K562 (cell line): ENCODE measurements at regions not wholly inside any gene's neighbourhood (a gene's known extent, or its start where the extent isn't known, plus 50 kb on each side); places are given as distances from the start of the nearest gene placed in this dataset.

ENCODE experiments used
- ATAC-seq: fragments of 200-7000 bp; cut with Tn5 transposase; 3 replicates; pipeline ENCODE4 v1.9.1; 2020; ENCODE audit warnings: moderate library complexity
- BruUV-seq: library from RNA; stranded (reverse); fragments of 400-500 nt; replicated peaks from 2 replicates; lab custom pipeline; 2021; lab: Mats Ljungman, UMichigan
- CTCF ChIA-PET: fragments of 300-600 bp; formaldehyde crosslinking; extraction: SDS; loops from one replicate; lab custom pipeline; 2021; ENCODE audit warnings: low intra/inter-chr PET ratio; lab: Yijun Ruan, JAX
- POLR2A ChIA-PET: fragments of 300-600, 350-650 bp; sonication (Branson Sonifier 250); formaldehyde crosslinking; extraction: SDS; loops from one replicate; lab custom pipeline; 2021; ENCODE audit warnings: antibody characterized with exemption, inconsistent platforms; lab: Yijun Ruan, JAX
- DNase-seq, 4 experiments: peaks; one replicate each; pipeline versions ENCODE4 v3.0.0 to v3.0.0-alpha.2; 2011 to 2018; ENCODE audit warnings: low spot score in 3 of 4, mixed read lengths in 3 of 4; ENCODE audit errors: extremely low read depth in 1 of 4
- FAIRE-seq: peaks from 2 replicates; lab custom pipeline; 2011; peaks lifted over from hg19 to GRCh38; lab: Jason Lieb, UNC
- H2AFZ ChIP-seq: 2 replicates; pipeline ENCODE4 v1.6.0; 2011; ENCODE audit warnings: low read depth, low read length, control low read depth, inconsistent platforms
- H3K27ac ChIP-seq: fragments of 200-600 bp; 3 replicates; pipeline ENCODE4 v1.8.0; 2011; ENCODE audit warnings: low read depth, mild to moderate bottlenecking, control low read depth, inconsistent platforms, low read length, moderate library complexity, mixed read lengths; ENCODE audit errors: extremely low read depth
- H3K27me3 ChIP-seq, 2 experiments: fragments of 300-600 bp in 1 of 2; 2 replicates in 1 of 2; 3 replicates in 1 of 2; pipeline versions ENCODE4 v1.6.0 to v1.8.0; 2011; ENCODE audit warnings: inconsistent platforms in 2 of 2, low read length in 2 of 2, mild to moderate bottlenecking in 1 of 2, mixed read lengths in 1 of 2, moderate library complexity in 1 of 2; ENCODE audit not compliant: control insufficient read depth in 2 of 2, insufficient read depth in 2 of 2
- H3K36me3 ChIP-seq: fragments of 300-600 bp; 3 replicates; pipeline ENCODE4 v1.8.0; 2011; ENCODE audit warnings: mild to moderate bottlenecking, low read length, inconsistent platforms; ENCODE audit not compliant: control insufficient read depth, insufficient read depth
- H3K4me1 ChIP-seq, 2 experiments: fragments of 200-600 bp in 1 of 2; replicated peaks in 1 of 2; 2 replicates in 1 of 2; 3 replicates in 1 of 2; pipeline versions ENCODE4 v1.5.1 to v1.8.0; 2011; ENCODE audit warnings: inconsistent platforms in 2 of 2, low read length in 2 of 2, mild to moderate bottlenecking in 1 of 2, mixed read lengths in 1 of 2, moderate library complexity in 1 of 2; ENCODE audit not compliant: control insufficient read depth in 2 of 2, insufficient read depth in 2 of 2
- H3K4me2 ChIP-seq: 2 replicates; pipeline ENCODE4 v1.6.1; 2011; ENCODE audit warnings: low read length, control low read depth, inconsistent platforms, mixed read lengths; ENCODE audit not compliant: insufficient read depth
- H3K4me3 ChIP-seq: fragments of 200-600 bp; sonication (generic), shearing (Covaris generic); 2 replicates; pipeline ENCODE4 v1.5.1; 2016; ENCODE audit warnings: control low read depth, inconsistent platforms
- H3K79me2 ChIP-seq: fragments of 200-600 bp; 3 replicates; pipeline ENCODE4 v1.8.0; 2011; ENCODE audit warnings: low read length, inconsistent platforms; ENCODE audit not compliant: control insufficient read depth, insufficient read depth
- H3K9ac ChIP-seq, 2 experiments: 2 replicates each; pipeline versions ENCODE4 v1.6.0 to v1.6.1; 2011; ENCODE audit warnings: low read depth in 2 of 2, low read length in 2 of 2, control low read depth in 1 of 2, inconsistent platforms in 1 of 2, mild to moderate bottlenecking in 1 of 2, mixed read lengths in 1 of 2; ENCODE audit not compliant: insufficient read depth in 1 of 2
- H3K9me1 ChIP-seq: one replicate; pipeline ENCODE4 v1.6.0; 2011; ENCODE audit warnings: inconsistent platforms, mild to moderate bottlenecking, low read length, moderate library complexity; ENCODE audit not compliant: control insufficient read depth, insufficient read depth
- H3K9me3 ChIP-seq: replicated peaks from 2 replicates; pipeline ENCODE4 v1.5.1; 2011; ENCODE audit warnings: low read depth, low read length, inconsistent platforms; ENCODE audit not compliant: control insufficient read depth, insufficient read depth
- H4K20me1 ChIP-seq: replicated peaks from 2 replicates; pipeline ENCODE4 v1.6.1; 2011; ENCODE audit warnings: low read length, inconsistent platforms, mixed read lengths; ENCODE audit not compliant: control insufficient read depth, insufficient read depth
- CC2D1A ChIP-seq: fragments of 450-650 bp; IDR thresholded peaks from 2 replicates; pipeline ENCODE4 v1.6.1; 2017; ENCODE audit warnings: mild to moderate bottlenecking
- HDAC3 ChIP-seq: fragments of 450-650 bp; IDR thresholded peaks from 2 replicates; pipeline ENCODE4 v1.6.1; 2018; ENCODE audit warnings: borderline replicate concordance, mild to moderate bottlenecking, moderate library complexity; ENCODE audit not compliant: partially characterized antibody
- HES1 ChIP-seq: fragments of 450-650 bp; IDR thresholded peaks from 2 replicates; pipeline ENCODE4 v1.6.1; 2016; ENCODE audit warnings: low read depth, mild to moderate bottlenecking, moderate library complexity
- MCM2 ChIP-seq: fragments of 450-650 bp; IDR thresholded peaks from 2 replicates; pipeline ENCODE4 v1.6.1; 2017; ENCODE audit warnings: low read depth, mild to moderate bottlenecking
- MIER1 ChIP-seq: fragments of 450-650 bp; IDR thresholded peaks from 2 replicates; pipeline ENCODE4 v1.6.1; 2016; ENCODE audit warnings: antibody characterized with exemption, mild to moderate bottlenecking, low read depth
- NFXL1 ChIP-seq: fragments of 450-650 bp; formaldehyde crosslinking; IDR thresholded peaks from 2 replicates; pipeline ENCODE4 v1.4.0; 2021; ENCODE audit warnings: mild to moderate bottlenecking
- PRDM10 ChIP-seq: fragments of 450-650 bp; IDR thresholded peaks from 2 replicates; pipeline ENCODE4 v1.6.1; 2018; ENCODE audit not compliant: partially characterized antibody
- RAD51 ChIP-seq: fragments of 450-650 bp; IDR thresholded peaks from 2 replicates; pipeline ENCODE4 v1.7.1; 2016; ENCODE audit warnings: low read depth, mild to moderate bottlenecking, borderline replicate concordance
- SRSF3 ChIP-seq: fragments of 200-400 bp; formaldehyde crosslinking; IDR thresholded peaks from 2 replicates; pipeline ENCODE4 v1.6.1; 2016; ENCODE audit warnings: mild to moderate bottlenecking, low read length, moderate library complexity; ENCODE audit not compliant: insufficient read depth
- ZNF175 ChIP-seq: fragments of 200-800 bp; sonication (Bioruptor generic); IDR thresholded peaks from 2 replicates; pipeline ENCODE4 v1.6.1; 2016; ENCODE audit warnings: low read depth, mild to moderate bottlenecking, missing genetic modification characterization, missing compliant biosample characterization
- ZNF232 ChIP-seq: sonication (generic); formaldehyde crosslinking; IDR thresholded peaks from 2 replicates; pipeline ENCODE4 v1.8.0; 2022; ENCODE audit warnings: mild to moderate bottlenecking, missing genetic modification reagents
- ZNF347 ChIP-seq: fragments of 450-650 bp; formaldehyde crosslinking; IDR thresholded peaks from 2 replicates; pipeline ENCODE4 v1.4.0; 2020; ENCODE audit warnings: low read depth, mild to moderate bottlenecking, moderate library complexity
- WGBS: fragments of 100-300 bp; shearing (Covaris generic); methylation state at CpG from one replicate; pipeline ENCODE4 v1.1.6; 2016; ENCODE audit warnings: low coverage, mixed read lengths; ENCODE audit not compliant: insufficient coverage; ENCODE audit errors: missing lambda C conversion rate; 5-methylcytosine and 5-hydroxymethylcytosine counted together
- in situ Hi-C: fragments of 300-500 bp; cut with MboI; formaldehyde crosslinking; loops from 4 replicates; pipeline ENCODE4 v1.15.0; 2018; ENCODE audit warnings: inconsistent platforms, mixed read lengths
- intact Hi-C: fragments of 100-400 bp; cut with micrococcal nuclease; formaldehyde crosslinking; loops from 2 replicates; pipeline ENCODE4 v1.14.2; 2022
- TF ChIP-seq, protein P1 (sequence below): fragments of 200-800 bp; sonication (Bioruptor generic); IDR thresholded peaks from 2 replicates; pipeline ENCODE4 v1.6.1; 2016; ENCODE audit warnings: missing genetic modification characterization, missing compliant biosample characterization

- ChIA-PET POLR2A (no interaction called here), CTCF (no interaction called here)
- in situ Hi-C loops (no loop called here), intact Hi-C loops (no loop called here)
- DNase-seq: no peak
- Histone ChIP-seq H3K36me3 (no peaks in the 10 kb centered on the region), H3K4me1 (no peaks in the 10 kb centered on the region), H3K79me2 (no peaks in the 10 kb centered on the region), H3K4me3 (no peak overlapping the region), H2AFZ (no peak overlapping the region), H3K9me1 (no peaks in the 10 kb centered on the region), H3K9me3 (no peaks in the 10 kb centered on the region), H3K27me3 (peaks cover 3 to 24% of the 10 kb centered on the region in 2 experiments; a peak in 4 of 5 replicates), H3K27ac (no peak overlapping the region), H3K9ac (no peak overlapping the region), H3K4me2 (no peak overlapping the region), H4K20me1 (no peaks in the 10 kb centered on the region)
- FAIRE-seq: no peak
- 5% methylated on average over 5 of the region's 5 CpGs for WGBS
- no peak for TF ChIP-seq PRDM10
- TF ChIP-seq SRSF3: no peak
- TF ChIP-seq, protein P1, sequence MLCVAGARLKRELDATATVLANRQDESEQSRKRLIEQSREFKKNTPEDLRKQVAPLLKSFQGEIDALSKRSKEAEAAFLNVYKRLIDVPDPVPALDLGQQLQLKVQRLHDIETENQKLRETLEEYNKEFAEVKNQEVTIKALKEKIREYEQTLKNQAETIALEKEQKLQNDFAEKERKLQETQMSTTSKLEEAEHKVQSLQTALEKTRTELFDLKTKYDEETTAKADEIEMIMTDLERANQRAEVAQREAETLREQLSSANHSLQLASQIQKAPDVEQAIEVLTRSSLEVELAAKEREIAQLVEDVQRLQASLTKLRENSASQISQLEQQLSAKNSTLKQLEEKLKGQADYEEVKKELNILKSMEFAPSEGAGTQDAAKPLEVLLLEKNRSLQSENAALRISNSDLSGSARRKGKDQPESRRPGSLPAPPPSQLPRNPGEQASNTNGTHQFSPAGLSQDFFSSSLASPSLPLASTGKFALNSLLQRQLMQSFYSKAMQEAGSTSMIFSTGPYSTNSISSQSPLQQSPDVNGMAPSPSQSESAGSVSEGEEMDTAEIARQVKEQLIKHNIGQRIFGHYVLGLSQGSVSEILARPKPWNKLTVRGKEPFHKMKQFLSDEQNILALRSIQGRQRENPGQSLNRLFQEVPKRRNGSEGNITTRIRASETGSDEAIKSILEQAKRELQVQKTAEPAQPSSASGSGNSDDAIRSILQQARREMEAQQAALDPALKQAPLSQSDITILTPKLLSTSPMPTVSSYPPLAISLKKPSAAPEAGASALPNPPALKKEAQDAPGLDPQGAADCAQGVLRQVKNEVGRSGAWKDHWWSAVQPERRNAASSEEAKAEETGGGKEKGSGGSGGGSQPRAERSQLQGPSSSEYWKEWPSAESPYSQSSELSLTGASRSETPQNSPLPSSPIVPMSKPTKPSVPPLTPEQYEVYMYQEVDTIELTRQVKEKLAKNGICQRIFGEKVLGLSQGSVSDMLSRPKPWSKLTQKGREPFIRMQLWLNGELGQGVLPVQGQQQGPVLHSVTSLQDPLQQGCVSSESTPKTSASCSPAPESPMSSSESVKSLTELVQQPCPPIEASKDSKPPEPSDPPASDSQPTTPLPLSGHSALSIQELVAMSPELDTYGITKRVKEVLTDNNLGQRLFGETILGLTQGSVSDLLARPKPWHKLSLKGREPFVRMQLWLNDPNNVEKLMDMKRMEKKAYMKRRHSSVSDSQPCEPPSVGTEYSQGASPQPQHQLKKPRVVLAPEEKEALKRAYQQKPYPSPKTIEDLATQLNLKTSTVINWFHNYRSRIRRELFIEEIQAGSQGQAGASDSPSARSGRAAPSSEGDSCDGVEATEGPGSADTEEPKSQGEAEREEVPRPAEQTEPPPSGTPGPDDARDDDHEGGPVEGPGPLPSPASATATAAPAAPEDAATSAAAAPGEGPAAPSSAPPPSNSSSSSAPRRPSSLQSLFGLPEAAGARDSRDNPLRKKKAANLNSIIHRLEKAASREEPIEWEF (CRISPR knock-in tag): no peak
- TF ChIP-seq ZNF175 (CRISPR knock-in tag): no peak
- no peak for TF ChIP-seq HDAC3
- TF ChIP-seq MCM2: no peak
- no peak for TF ChIP-seq CC2D1A
- no peak for TF ChIP-seq ZNF347 (CRISPR knock-in tag)
- TF ChIP-seq RAD51: no peak
- TF ChIP-seq ZNF232 (CRISPR knock-in tag): no peak
- no peak for TF ChIP-seq HES1
- TF ChIP-seq MIER1: no peak
- TF ChIP-seq NFXL1: no peak
- BruUV-seq: no TSS peak
- no peak for ATAC-seq
Observed at GRCh38 chr7:3243256-3243655, 57.8 kb upstream of the SDK1 start.
